GM12864 (cell line): ENCODE measurements at regions not wholly inside any gene's neighbourhood (a gene's known extent, or its start where the extent isn't known, plus 50 kb on each side); places are given as distances from the start of the nearest gene placed in this dataset.

Experiments used
- DNase-seq: peaks from one replicate; pipeline ENCODE4 v3.0.0-alpha.2; 2011; ENCODE audit warnings: low read depth
- H3K4me3 ChIP-seq: 2 replicates; pipeline ENCODE4 v1.5.1; 2011; ENCODE audit warnings: mild to moderate bottlenecking, low read depth, low read length, control low read depth
- TF ChIP-seq, protein P1 (sequence below): IDR thresholded peaks from 2 replicates; pipeline ENCODE4 v1.5.1; 2011; ENCODE audit warnings: low read depth, mild to moderate bottlenecking, moderate library complexity, low read length, control low read depth, inconsistent platforms; ENCODE audit errors: missing control alignments

DNA sequence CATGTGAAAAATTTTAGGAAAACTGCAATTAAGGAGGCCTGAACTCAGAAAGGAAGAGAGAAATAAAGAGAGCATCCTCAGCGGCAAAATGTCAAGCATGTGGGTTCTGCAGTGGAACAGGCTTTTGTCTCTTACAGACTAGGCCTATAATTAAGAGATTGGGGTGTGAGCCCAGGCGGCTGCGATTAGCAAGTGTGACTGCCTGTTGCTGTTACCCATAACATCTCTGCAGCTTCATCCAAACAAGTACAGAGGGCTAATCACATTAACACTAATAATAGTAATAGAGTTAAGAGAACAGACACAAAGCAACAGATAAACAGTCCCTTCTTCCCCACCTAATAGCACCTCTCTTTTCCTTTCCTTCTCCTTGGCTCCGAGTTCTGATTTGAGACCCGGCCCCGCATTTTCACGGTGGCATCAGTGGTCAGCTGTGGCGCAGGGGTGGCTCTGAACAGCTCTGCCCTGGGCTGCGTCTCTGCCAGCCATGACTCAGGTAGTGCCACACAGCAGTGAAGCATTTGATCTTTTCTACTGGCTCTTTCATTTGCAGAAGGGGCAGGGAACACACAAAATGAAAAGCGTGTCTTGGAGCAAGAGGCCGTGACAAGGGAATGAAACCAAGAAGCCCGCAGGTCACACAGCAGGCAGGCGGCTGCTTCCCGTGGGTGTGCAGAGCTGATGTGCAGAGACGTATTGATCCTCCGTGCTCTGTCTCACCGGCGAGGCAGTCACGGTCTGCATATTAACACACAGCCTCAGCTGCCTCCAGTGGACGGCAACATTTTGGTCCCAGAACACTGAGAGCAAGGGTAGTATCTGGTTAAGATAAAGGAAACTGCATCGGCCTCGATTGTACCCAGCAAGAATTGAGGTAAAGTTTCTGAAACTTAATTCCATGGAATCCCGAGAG is 103.1 kb downstream of the KLF6 start:
- TF ChIP-seq, protein P1, sequence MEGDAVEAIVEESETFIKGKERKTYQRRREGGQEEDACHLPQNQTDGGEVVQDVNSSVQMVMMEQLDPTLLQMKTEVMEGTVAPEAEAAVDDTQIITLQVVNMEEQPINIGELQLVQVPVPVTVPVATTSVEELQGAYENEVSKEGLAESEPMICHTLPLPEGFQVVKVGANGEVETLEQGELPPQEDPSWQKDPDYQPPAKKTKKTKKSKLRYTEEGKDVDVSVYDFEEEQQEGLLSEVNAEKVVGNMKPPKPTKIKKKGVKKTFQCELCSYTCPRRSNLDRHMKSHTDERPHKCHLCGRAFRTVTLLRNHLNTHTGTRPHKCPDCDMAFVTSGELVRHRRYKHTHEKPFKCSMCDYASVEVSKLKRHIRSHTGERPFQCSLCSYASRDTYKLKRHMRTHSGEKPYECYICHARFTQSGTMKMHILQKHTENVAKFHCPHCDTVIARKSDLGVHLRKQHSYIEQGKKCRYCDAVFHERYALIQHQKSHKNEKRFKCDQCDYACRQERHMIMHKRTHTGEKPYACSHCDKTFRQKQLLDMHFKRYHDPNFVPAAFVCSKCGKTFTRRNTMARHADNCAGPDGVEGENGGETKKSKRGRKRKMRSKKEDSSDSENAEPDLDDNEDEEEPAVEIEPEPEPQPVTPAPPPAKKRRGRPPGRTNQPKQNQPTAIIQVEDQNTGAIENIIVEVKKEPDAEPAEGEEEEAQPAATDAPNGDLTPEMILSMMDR, result no peak
- DNase-seq, result no peak
- no peak overlapping the region for H3K4me3 ChIP-seq

DNA sequence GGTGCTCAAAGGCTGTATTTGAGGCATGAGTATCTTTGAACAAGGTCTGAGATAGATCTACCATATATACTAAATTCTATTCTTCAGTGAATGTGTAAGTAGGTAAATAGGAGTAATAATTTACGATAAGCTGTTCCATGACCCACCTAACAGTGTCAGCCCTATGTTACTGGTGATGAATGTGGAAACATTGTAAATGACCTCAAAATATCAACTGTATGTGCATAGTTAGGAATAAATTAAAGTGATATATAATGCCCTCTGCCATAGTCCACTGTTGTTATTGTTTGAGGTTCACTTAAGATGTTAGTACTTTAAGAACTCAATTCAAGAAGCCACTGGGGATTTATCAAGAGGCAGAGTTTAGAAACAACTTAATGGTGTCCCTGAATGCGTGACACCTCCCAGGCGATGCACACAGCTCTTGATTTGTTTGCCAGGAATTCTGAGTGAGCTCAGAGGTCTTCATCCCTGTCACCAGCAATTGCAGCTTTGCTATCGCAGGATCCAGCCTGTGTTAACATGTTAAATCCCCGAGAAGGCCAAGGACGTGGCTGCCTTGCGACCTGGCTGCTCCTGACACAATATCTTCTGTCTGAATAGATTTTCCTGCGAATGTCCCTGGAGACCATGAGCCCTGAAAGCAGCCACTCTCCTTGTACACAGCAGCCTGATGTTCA is 104.9 kb downstream of the KLF6 start:
- TF ChIP-seq, protein P1, result no peak
- no peak overlapping the region for H3K4me3 ChIP-seq
- no peak for DNase-seq

DNA sequence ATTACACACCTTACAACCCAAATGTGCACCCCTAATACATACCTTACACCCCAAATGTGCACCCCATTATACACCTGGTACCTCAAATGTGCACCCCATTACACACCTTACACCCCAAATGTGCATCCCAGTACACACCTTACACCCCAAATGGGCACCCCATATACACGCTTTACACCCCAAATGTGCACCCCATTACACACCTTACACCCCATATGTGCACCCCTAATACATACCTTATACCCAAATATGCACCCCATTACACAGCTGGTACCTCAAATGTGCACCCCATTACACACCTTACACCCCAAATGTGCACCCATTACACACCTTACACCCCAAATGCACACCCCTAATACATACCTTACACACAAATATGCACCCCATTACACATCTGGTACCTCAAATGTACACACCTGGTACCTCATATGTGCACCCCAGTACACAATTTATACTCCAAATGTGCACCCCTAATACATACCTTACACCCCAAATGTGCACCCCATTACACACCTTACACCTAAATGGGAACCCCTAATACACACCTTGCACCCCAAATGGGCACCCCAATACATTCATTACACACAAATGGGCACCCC is 106.3 kb downstream of the KLF6 start:
- H3K4me3 ChIP-seq, result no peak overlapping the region
- no peak for DNase-seq
- TF ChIP-seq, protein P1, result no peak

DNA sequence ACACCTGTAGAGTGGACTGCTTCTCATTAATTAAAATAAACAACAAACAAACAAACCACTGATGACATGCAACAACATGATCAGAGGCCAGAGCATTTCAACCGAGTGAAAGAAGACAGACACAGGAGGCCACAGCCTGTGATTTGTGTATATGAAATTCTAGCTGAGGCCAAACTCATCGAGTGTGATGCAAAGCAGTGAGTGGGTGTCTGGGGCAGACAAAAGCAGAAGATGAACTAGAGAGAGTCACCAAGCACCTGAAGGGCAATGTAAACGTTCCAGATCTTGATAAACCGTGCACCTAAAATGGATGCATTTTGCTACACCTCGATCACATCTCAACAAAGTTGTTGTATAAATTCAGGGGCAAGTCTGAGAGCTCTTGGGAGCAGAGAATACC is 108.4 kb downstream of the KLF6 start:
- no peak for DNase-seq
- H3K4me3 ChIP-seq, result no peak overlapping the region
- TF ChIP-seq, protein P1, result no peak

DNA sequence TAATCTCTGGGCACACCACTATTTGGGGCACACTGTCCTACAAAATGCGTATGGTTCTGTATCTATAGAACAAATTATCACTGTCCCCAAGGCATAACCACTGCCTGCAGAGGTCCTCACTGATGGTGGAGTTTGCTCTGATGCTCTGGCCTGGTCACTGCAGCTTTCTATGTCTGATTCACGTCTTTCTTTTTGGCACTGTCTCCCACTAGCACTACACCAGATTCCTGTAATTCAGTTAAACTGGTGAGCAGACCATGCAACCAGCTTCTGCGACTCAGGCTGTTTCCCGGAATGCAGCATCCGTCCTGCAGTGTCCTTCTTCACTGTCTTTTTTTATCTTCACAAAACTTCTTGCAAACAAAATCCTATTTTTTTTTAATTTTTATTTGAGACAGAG is 112.8 kb downstream of the KLF6 start:
- no peak overlapping the region for H3K4me3 ChIP-seq
- DNase-seq, result no peak
- TF ChIP-seq, protein P1, result no peak

DNA sequence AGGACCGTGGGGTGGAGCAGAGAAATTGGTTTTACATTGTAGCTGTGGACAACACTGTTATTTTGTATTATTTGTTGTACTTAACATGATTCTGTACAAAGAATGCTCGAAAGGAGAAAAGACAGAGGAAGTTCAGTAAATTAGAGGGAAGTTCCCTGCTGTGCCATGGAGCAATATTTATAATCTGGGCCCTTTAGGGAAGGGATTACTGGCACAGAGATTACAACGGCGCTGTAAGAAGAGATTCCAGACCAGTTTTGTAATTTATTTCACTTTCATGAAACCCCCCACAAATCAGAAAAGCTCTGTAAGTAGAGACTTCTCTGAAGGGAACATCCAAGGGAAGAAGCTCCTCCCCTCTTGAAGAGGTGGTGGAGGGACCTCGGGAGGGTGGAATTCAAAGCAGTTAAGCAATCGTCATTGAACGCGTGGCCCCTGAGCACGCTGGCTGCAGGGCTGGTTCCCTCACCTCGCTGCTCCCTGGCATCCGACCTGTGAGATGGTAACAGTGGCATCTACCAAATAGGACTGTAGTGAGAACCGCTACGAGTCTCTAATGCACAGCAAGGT is 113.5 kb downstream of the KLF6 start:
- TF ChIP-seq, protein P1, result no peak
- H3K4me3 ChIP-seq, result no peak overlapping the region
- no peak for DNase-seq
